Gastroesophageal sphincter (tissue), 3 donors: ENCODE measurements at regions not wholly inside any gene's neighbourhood (a gene's known extent, or its start where the extent isn't known, plus 50 kb on each side); places are given as distances from the start of the nearest gene placed in this dataset.

Experiments used
- CTCF ChIP-seq, 4 experiments: fragments of 200-600 bp in 2 of 4; fragments of 450-650 bp in 2 of 4; sonication (generic) in 1 of 4; IDR thresholded peaks; one replicate each; pipeline ENCODE4 v1.5.1; 2017 to 2019; ENCODE audit warnings: antibody characterized with exemption in 4 of 4, mild to moderate bottlenecking in 2 of 4, moderate library complexity in 2 of 4
- EP300 ChIP-seq: sonication (generic); formaldehyde crosslinking; IDR thresholded peaks from one replicate; pipeline ENCODE4 v1.6.1; 2017; ENCODE audit warnings: antibody characterized with exemption, mild to moderate bottlenecking
- POLR2A ChIP-seq, 2 donors: fragments of 450-650 bp; IDR thresholded peaks; one replicate each; pipeline ENCODE4 v1.6.1; 2017; ENCODE audit warnings: antibody characterized with exemption in 2 of 2, mild to moderate bottlenecking in 2 of 2, moderate library complexity in 1 of 2
- POLR2AphosphoS5 ChIP-seq: sonication (generic); formaldehyde crosslinking; IDR thresholded peaks from one replicate; pipeline ENCODE4 v1.6.1; 2017; ENCODE audit warnings: antibody characterized with exemption

GRCh38 chr7:81300753-81301152, 381.9 kb upstream of the SEMA3C start:
- TF ChIP-seq CTCF (IDR thresholded peaks at IDR 0.05) = no peak
- no peak for TF ChIP-seq POLR2A (IDR thresholded peaks at IDR 0.05)
- TF ChIP-seq POLR2AphosphoS5 = no peak
- no peak for TF ChIP-seq EP300
